Keratinocyte (primary cell): ENCODE measurements at regions not wholly inside any gene's neighbourhood (a gene's known extent, or its start where the extent isn't known, plus 50 kb on each side); places are given as distances from the start of the nearest gene placed in this dataset.
"Not testable (repeated sequence)": the region's sequence is repeated elsewhere in the genome, so short reads cannot be mapped to it uniquely, and the experiment has no call there.

Experiments used
- DNase-seq: peaks from one replicate; pipeline ENCODE4 v3.0.0-alpha.2; 2011; ENCODE audit warnings: low read depth, missing footprints, low spot score
- FAIRE-seq: peaks from 2 replicates; lab custom pipeline; 2011; peaks lifted over from hg19 to GRCh38; lab: Jason Lieb, UNC
- H2AFZ ChIP-seq: 2 replicates; pipeline ENCODE4 v1.6.0; 2012; ENCODE audit warnings: low read length, control low read depth, inconsistent platforms; ENCODE audit not compliant: control insufficient read depth
- H3K27ac ChIP-seq: 2 replicates; pipeline ENCODE4 v1.5.1; 2011; ENCODE audit warnings: low read length; ENCODE audit not compliant: control insufficient read depth, insufficient read depth
- H3K27me3 ChIP-seq: 3 replicates; pipeline ENCODE4 v1.6.0; 2011; ENCODE audit warnings: low read length; ENCODE audit not compliant: control insufficient read depth, insufficient read depth; ENCODE audit errors: extremely low read depth
- H3K36me3 ChIP-seq, 2 experiments: 2 replicates in 1 of 2; 3 replicates in 1 of 2; pipeline ENCODE4 v1.5.1; 2011; ENCODE audit warnings: low read length in 2 of 2, mild to moderate bottlenecking in 1 of 2; ENCODE audit not compliant: control insufficient read depth in 2 of 2, insufficient read depth in 2 of 2; ENCODE audit errors: extremely low read depth in 1 of 2
- H3K4me1 ChIP-seq: 3 replicates; pipeline ENCODE4 v1.5.1; 2011; ENCODE audit warnings: low read length; ENCODE audit not compliant: control insufficient read depth, insufficient read depth; ENCODE audit errors: extremely low read depth
- H3K4me2 ChIP-seq: 3 replicates; pipeline ENCODE4 v1.6.0; 2011; ENCODE audit warnings: low read depth, low read length; ENCODE audit not compliant: control insufficient read depth, insufficient read depth; ENCODE audit errors: extremely low read depth
- H3K4me3 ChIP-seq, 3 experiments: fragments of 200-600 bp in 1 of 3; sonication (generic) in 1 of 3; 2 replicates in 2 of 3; 3 replicates in 1 of 3; pipeline ENCODE4 v1.5.1; 2011 to 2016; ENCODE audit warnings: low read length in 3 of 3, mild to moderate bottlenecking in 3 of 3, control low read depth in 2 of 3, inconsistent platforms in 1 of 3, low read depth in 1 of 3, mixed read lengths in 1 of 3, mixed run types in 1 of 3, moderate library complexity in 1 of 3; ENCODE audit not compliant: control insufficient read depth in 2 of 3, insufficient read depth in 2 of 3; ENCODE audit errors: extremely low read depth in 1 of 3
- H3K79me2 ChIP-seq: 2 replicates; pipeline ENCODE4 v1.6.0; 2012; ENCODE audit warnings: low read length; ENCODE audit not compliant: control insufficient read depth, insufficient read depth
- H3K9ac ChIP-seq: 3 replicates; pipeline ENCODE4 v1.6.0; 2011; ENCODE audit warnings: low read length; ENCODE audit not compliant: control insufficient read depth, insufficient read depth; ENCODE audit errors: extremely low read depth
- H3K9me1 ChIP-seq: 3 replicates; pipeline ENCODE4 v1.6.0; 2011; ENCODE audit warnings: low read length; ENCODE audit not compliant: control insufficient read depth, insufficient read depth; ENCODE audit errors: extremely low read depth
- H3K9me3 ChIP-seq: 2 replicates; pipeline ENCODE4 v1.5.1; 2012; ENCODE audit warnings: low read depth, low read length; ENCODE audit not compliant: control insufficient read depth
- H4K20me1 ChIP-seq: 3 replicates; pipeline ENCODE4 v1.6.0; 2011; ENCODE audit warnings: low read length; ENCODE audit not compliant: control insufficient read depth, insufficient read depth; ENCODE audit errors: extremely low read depth
- CTCF ChIP-seq, 3 experiments: IDR thresholded peaks in 1 of 3; conservative IDR thresholded peaks in 1 of 3; optimal IDR thresholded peaks in 1 of 3; 2 replicates in 2 of 3; 3 replicates in 1 of 3; pipeline versions ENCODE3 to v1.5.1; 2011; ENCODE audit warnings: low read length in 3 of 3, mild to moderate bottlenecking in 3 of 3, moderate library complexity in 2 of 3, control low read depth in 1 of 3, inconsistent platforms in 1 of 3; ENCODE audit not compliant: insufficient read depth in 2 of 3; ENCODE audit errors: extremely low read depth in 1 of 3
- EZH2 ChIP-seq: IDR thresholded peaks from one replicate; pipeline ENCODE4 v1.6.1; 2012; ENCODE audit warnings: inconsistent platforms, mild to moderate bottlenecking, low read length, moderate library complexity
- dilution Hi-C: fragments of 300-500 bp; cut with MboI; formaldehyde crosslinking; loops from one replicate; pipeline ENCODE4 v1.7.0; 2020; ENCODE audit warnings: low sequenced_read_pairs; ENCODE audit not compliant: extremely low pct_ligation_motif_present

GRCh38 chr18:1311376-1311775, 406.7 kb downstream of the ADCYAP1 start:
- no peak for FAIRE-seq
- dilution Hi-C loops: no loop called here

GRCh38 chr18:1335345-1335744, 430.7 kb downstream of the ADCYAP1 start:
- H2AFZ ChIP-seq, H3K9me1 ChIP-seq, H3K27ac ChIP-seq, H3K4me1 ChIP-seq, H3K9ac ChIP-seq, H3K9me3 ChIP-seq, H3K4me2 ChIP-seq, FAIRE-seq, H3K27me3 ChIP-seq, H3K4me3 ChIP-seq, DNase-seq, H3K79me2 ChIP-seq, H4K20me1 ChIP-seq, dilution Hi-C loops, H3K36me3 ChIP-seq: not testable (repeated sequence)

More at GRCh38 chr18:1311376-1311775, 406.7 kb downstream of the ADCYAP1 start:
- TF ChIP-seq EZH2: no peak
- no peak for TF ChIP-seq CTCF (optimal IDR thresholded peaks at IDR 0.05 in 1 of 3, IDR thresholded peaks at IDR 0.05 in 1 of 3, conservative IDR thresholded peaks at IDR 0.05 in 1 of 3; ENCODE audit: extremely low read depth in 1 of 3, insufficient read depth in 2 of 3, low read length in 3 of 3)
- no peaks in the 10 kb centered on the region for H3K4me1 ChIP-seq
- H4K20me1 ChIP-seq: no peaks in the 10 kb centered on the region
- no peak for DNase-seq
- no peak overlapping the region for H3K4me2 ChIP-seq
- H3K9ac ChIP-seq: no peak overlapping the region
- H3K4me3 ChIP-seq: no peak overlapping the region
- H3K27me3 ChIP-seq: no peaks in the 10 kb centered on the region
- no peaks in the 10 kb centered on the region for H3K36me3 ChIP-seq
- no peak overlapping the region for H3K27ac ChIP-seq
- no peaks in the 10 kb centered on the region for H3K9me3 ChIP-seq
- H3K9me1 ChIP-seq: no peaks in the 10 kb centered on the region
- no peak overlapping the region for H2AFZ ChIP-seq
- no peaks in the 10 kb centered on the region for H3K79me2 ChIP-seq

- DNase-seq (no peak), FAIRE-seq (no peak)
- H3K9ac ChIP-seq: no peak overlapping the region
- H4K20me1 ChIP-seq: no peaks in the 10 kb centered on the region
- dilution Hi-C loops: no loop called here
- TF ChIP-seq CTCF (optimal IDR thresholded peaks at IDR 0.05 in 1 of 3, IDR thresholded peaks at IDR 0.05 in 1 of 3, conservative IDR thresholded peaks at IDR 0.05 in 1 of 3; ENCODE audit: extremely low read depth in 1 of 3, insufficient read depth in 2 of 3, low read length in 3 of 3): no peak
- TF ChIP-seq EZH2: no peak
- no peak overlapping the region for H3K27ac ChIP-seq
- H3K79me2 ChIP-seq: no peaks in the 10 kb centered on the region
- no peaks in the 10 kb centered on the region for H3K9me1 ChIP-seq
- H3K4me1 ChIP-seq: no peaks in the 10 kb centered on the region
- H3K4me2 ChIP-seq: no peak overlapping the region
- no peak overlapping the region for H3K4me3 ChIP-seq
- H3K36me3 ChIP-seq: no peaks in the 10 kb centered on the region
- H3K9me3 ChIP-seq: peaks cover 2% of the 10 kb centered on the region
- no peaks in the 10 kb centered on the region for H3K27me3 ChIP-seq
- H2AFZ ChIP-seq: no peak overlapping the region
Observed at GRCh38 chr18:1350931-1351450, 446.3 kb downstream of the ADCYAP1 start.
